H9 (cell line): ENCODE measurements at regions not wholly inside any gene's neighbourhood (a gene's known extent, or its start where the extent isn't known, plus 50 kb on each side); places are given as distances from the start of the nearest gene placed in this dataset.
A peak's percentile ranks its signal among the peaks of the same experiment; 100 is the strongest.

Experiments used
- DNase-seq: peaks from one replicate; pipeline ENCODE4 v3.0.0-alpha.2; 2017
- H2AFZ ChIP-seq: one replicate; pipeline ENCODE4 v1.6.1; 2013; ENCODE audit warnings: mild to moderate bottlenecking, low read length, control low read depth, moderate library complexity
- H2AK5ac ChIP-seq: 2 replicates; pipeline ENCODE4 v1.6.1; 2013; ENCODE audit warnings: low read length, control low read depth, mixed read lengths; ENCODE audit not compliant: insufficient read length
- H2BK120ac ChIP-seq: one replicate; pipeline ENCODE4 v1.6.1; 2013; ENCODE audit warnings: low read depth, mild to moderate bottlenecking, low read length, control low read depth, inconsistent platforms; ENCODE audit not compliant: poor library complexity, severe bottlenecking
- H2BK12ac ChIP-seq: 2 replicates; pipeline ENCODE4 v1.6.1; 2013; ENCODE audit warnings: low read length, control low read depth, mixed read lengths, low read depth; ENCODE audit not compliant: insufficient read length
- H2BK15ac ChIP-seq: 2 replicates; pipeline ENCODE4 v1.6.1; 2013; ENCODE audit warnings: low read depth, low read length, control low read depth
- H2BK20ac ChIP-seq: one replicate; pipeline ENCODE4 v1.6.1; 2013; ENCODE audit warnings: low read depth, mild to moderate bottlenecking, low read length, control low read depth, inconsistent platforms; ENCODE audit not compliant: poor library complexity, severe bottlenecking
- H2BK5ac ChIP-seq: 2 replicates; pipeline ENCODE4 v1.6.1; 2013; ENCODE audit warnings: low read length, control low read depth, mixed read lengths; ENCODE audit not compliant: insufficient read length
- H3K14ac ChIP-seq: 2 replicates; pipeline ENCODE4 v1.6.1; 2013; ENCODE audit warnings: low read length, control low read depth; ENCODE audit not compliant: insufficient read depth
- H3K18ac ChIP-seq: 2 replicates; pipeline ENCODE4 v1.6.1; 2013; ENCODE audit warnings: low read depth, mild to moderate bottlenecking, mixed read lengths, low read length, control low read depth; ENCODE audit not compliant: insufficient read length
- H3K23ac ChIP-seq: 2 replicates; pipeline ENCODE4 v1.6.1; 2013; ENCODE audit warnings: low read length, control low read depth, mixed read lengths, low read depth; ENCODE audit not compliant: insufficient read length
- H3K23me2 ChIP-seq: 2 replicates; pipeline ENCODE4 v1.6.1; 2013; ENCODE audit warnings: low read depth, mild to moderate bottlenecking, mixed read lengths, low read length, control low read depth; ENCODE audit not compliant: insufficient read length, poor library complexity, severe bottlenecking
- H3K27ac ChIP-seq: 2 replicates; pipeline ENCODE4 v1.5.1; 2013; ENCODE audit warnings: low read length, control low read depth, mixed read lengths, low read depth; ENCODE audit not compliant: insufficient read length
- H3K27me3 ChIP-seq: 2 replicates; pipeline ENCODE4 v1.6.1; 2013; ENCODE audit warnings: low read length, control low read depth, inconsistent platforms; ENCODE audit not compliant: insufficient read depth
- H3K4ac ChIP-seq: 2 replicates; pipeline ENCODE4 v1.6.1; 2013; ENCODE audit warnings: low read depth, mild to moderate bottlenecking, control low read depth, inconsistent platforms, low read length, moderate library complexity
- H3K4me1 ChIP-seq: 2 replicates; pipeline ENCODE4 v1.6.1; 2013; ENCODE audit warnings: low read length, control low read depth, inconsistent platforms; ENCODE audit not compliant: insufficient read depth
- H3K4me2 ChIP-seq: 2 replicates; pipeline ENCODE4 v1.6.1; 2013; ENCODE audit warnings: low read length, control low read depth, mixed read lengths; ENCODE audit not compliant: insufficient read length, insufficient read depth
- H3K56ac ChIP-seq: 2 replicates; pipeline ENCODE4 v1.6.1; 2013; ENCODE audit warnings: low read depth, mild to moderate bottlenecking, mixed read lengths, low read length, control low read depth; ENCODE audit not compliant: insufficient read length
- H3K79me1 ChIP-seq: 2 replicates; pipeline ENCODE4 v1.6.1; 2013; ENCODE audit warnings: low read depth, mild to moderate bottlenecking, moderate library complexity, low read length, control low read depth, inconsistent platforms; ENCODE audit not compliant: insufficient read depth, poor library complexity, severe bottlenecking
- H3K79me2 ChIP-seq: 2 replicates; pipeline ENCODE4 v1.6.1; 2013; ENCODE audit warnings: low read length, control low read depth, inconsistent platforms; ENCODE audit not compliant: insufficient read depth
- H3K9ac ChIP-seq: 2 replicates; pipeline ENCODE4 v1.6.1; 2013; ENCODE audit warnings: low read length, control low read depth, mixed read lengths; ENCODE audit not compliant: insufficient read length; ENCODE audit errors: extremely low read depth
- H3K9me3 ChIP-seq: one replicate; pipeline ENCODE4 v1.6.1; 2013; ENCODE audit warnings: low read depth, low read length, inconsistent platforms; ENCODE audit not compliant: control insufficient read depth
- H3T11ph ChIP-seq: one replicate; pipeline ENCODE4 v1.6.1; 2013; ENCODE audit warnings: mild to moderate bottlenecking, low read length, control low read depth, inconsistent platforms
- H4K20me1 ChIP-seq: one replicate; pipeline ENCODE4 v1.6.1; 2013; ENCODE audit not compliant: control insufficient read depth, insufficient read length, insufficient read depth
- H4K5ac ChIP-seq: 2 replicates; pipeline ENCODE4 v1.6.1; 2013; ENCODE audit warnings: low read depth, mild to moderate bottlenecking, mixed read lengths, low read length, control low read depth; ENCODE audit not compliant: insufficient read length
- H4K8ac ChIP-seq: replicated peaks from 2 replicates; pipeline ENCODE4 v1.6.1; 2013; ENCODE audit warnings: low read length, control low read depth, mixed read lengths, low read depth; ENCODE audit not compliant: insufficient read length
- H4K91ac ChIP-seq: 2 replicates; pipeline ENCODE4 v1.6.1; 2013; ENCODE audit warnings: low read depth, mild to moderate bottlenecking, moderate library complexity, mixed read lengths, low read length, control low read depth; ENCODE audit not compliant: insufficient read length
- H3K27ac Mint-ChIP-seq, 3 experiments: 2 replicates in 2 of 3; 3 replicates in 1 of 3; pipeline ENCODE4 v1.8.0; 2020 to 2021; ENCODE audit warnings: mixed read lengths in 3 of 3, mild to moderate bottlenecking in 1 of 3, moderate library complexity in 1 of 3
- H3K27me3 Mint-ChIP-seq: 2 replicates; pipeline ENCODE4 v1.8.0; 2021; ENCODE audit warnings: low read depth, mild to moderate bottlenecking, moderate library complexity, mixed read lengths
- H3K36me3 Mint-ChIP-seq, 3 experiments: 2 replicates in 2 of 3; 3 replicates in 1 of 3; pipeline ENCODE4 v1.8.0; 2020 to 2021; ENCODE audit warnings: low read depth in 3 of 3, mixed read lengths in 3 of 3; ENCODE audit not compliant: insufficient read depth in 1 of 3
- H3K4me1 Mint-ChIP-seq, 2 experiments: 2 replicates each; pipeline ENCODE4 v1.8.0; 2020; ENCODE audit warnings: mixed read lengths in 2 of 2
- H3K4me3 Mint-ChIP-seq, 2 experiments: 2 replicates in 1 of 2; 3 replicates in 1 of 2; pipeline ENCODE4 v1.8.0; 2020 to 2021; ENCODE audit warnings: mild to moderate bottlenecking in 2 of 2, mixed read lengths in 2 of 2, moderate library complexity in 1 of 2
- H3K9me3 Mint-ChIP-seq, 2 experiments: 2 replicates in 1 of 2; 3 replicates in 1 of 2; pipeline ENCODE4 v1.8.0; 2020; ENCODE audit warnings: mild to moderate bottlenecking in 2 of 2, mixed read lengths in 2 of 2, moderate library complexity in 1 of 2
- WGBS: extraction: QIAGEN DNeasy Blood & Tissue Kit; methylation state at CpG from one replicate; pipeline ENCODE4 v1.1.7; 2013; ENCODE audit warnings: missing lambda C conversion rate, low lambda C conversion rate, mixed read lengths; ENCODE audit not compliant: insufficient read length; ENCODE audit errors: extremely low coverage; 5-methylcytosine and 5-hydroxymethylcytosine counted together
- TF ChIP-seq, protein P1 (sequence below): fragments of 200-600 bp; sonication (generic); conservative IDR thresholded peaks from 3 replicates; pipeline ENCODE4 v1.8.0; 2021; ENCODE audit warnings: antibody characterized with exemption, mild to moderate bottlenecking

DNA sequence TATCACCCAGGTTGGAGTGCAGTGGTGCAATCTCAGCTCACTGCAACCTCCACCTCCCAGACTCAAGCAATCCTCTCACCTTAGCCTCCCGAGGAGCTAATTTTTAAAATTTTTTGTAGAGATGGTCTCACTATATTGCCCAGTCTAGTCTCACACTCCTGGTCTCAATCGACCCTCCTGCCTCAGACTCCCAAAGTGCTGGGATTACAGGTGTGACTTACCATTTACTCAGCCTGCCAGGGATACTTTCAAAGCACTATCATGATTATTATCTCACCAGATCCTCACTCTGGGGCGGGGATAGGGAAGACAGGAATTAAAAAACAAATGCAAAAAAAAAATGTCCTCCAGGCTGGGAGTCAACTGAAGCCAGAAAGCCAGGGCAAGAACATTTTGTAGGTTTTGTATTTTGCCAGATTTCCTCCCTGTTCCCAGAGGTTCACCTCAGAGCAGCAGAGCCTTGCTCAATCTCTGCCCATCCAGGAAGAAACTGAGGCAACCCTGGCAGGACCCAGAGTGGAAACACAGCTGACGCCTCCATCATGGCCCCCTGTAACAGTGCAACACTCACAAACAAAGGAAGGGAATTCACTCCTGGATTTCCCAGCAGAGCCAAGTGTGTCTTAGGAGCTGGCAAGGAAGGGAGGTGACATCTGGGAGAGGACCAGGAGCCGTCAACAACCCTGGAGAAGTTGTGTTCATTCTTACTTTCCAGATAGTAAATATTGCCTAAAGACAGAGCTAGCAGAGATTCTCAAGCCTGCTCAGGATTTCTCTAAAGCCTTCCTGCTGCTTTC, 73.9 kb downstream of the IRF2BPL start:
- no peak overlapping the region for H2AFZ ChIP-seq
- no peak overlapping the region for H3K4ac ChIP-seq
- H3K79me2 ChIP-seq, result no peaks in the 10 kb centered on the region
- peak overlapping the region; percentile 50 for H3K27ac ChIP-seq
- H4K8ac ChIP-seq, result no peak overlapping the region
- H3K4me2 ChIP-seq, result no peak overlapping the region
- peak overlapping the region in 1 of 2 experiments; percentile 46; a peak in 1 of 5 replicates for H3K4me3 Mint-ChIP-seq
- no peaks in the 10 kb centered on the region; a peak in 1 of 5 replicates for H3K9me3 Mint-ChIP-seq
- H3K79me1 ChIP-seq, result no peaks in the 10 kb centered on the region
- H2BK12ac ChIP-seq, result peak overlapping the region; percentile 5
- no peak for DNase-seq
- no peaks in the 10 kb centered on the region for H3K9me3 ChIP-seq
- peak overlapping the region; percentile 11; the same call in 1 of the 2 replicates for H3K14ac ChIP-seq
- no peak overlapping the region for H3T11ph ChIP-seq
- H4K91ac ChIP-seq, result no peak overlapping the region
- H3K18ac ChIP-seq, result peak overlapping the region; percentile 15
- no peak overlapping the region for H2BK5ac ChIP-seq
- no CpG with 5 or more reads among the region's 5 CpGs for WGBS
- H3K4me1 Mint-ChIP-seq, result peaks cover 53 to 57% of the 10 kb centered on the region in 2 experiments
- H3K27me3 Mint-ChIP-seq, result no peaks in the 10 kb centered on the region
- H3K4me1 ChIP-seq, result peaks cover 16% of the 10 kb centered on the region; the same call in 1 of the 2 replicates
- peaks cover 8% of the 10 kb centered on the region for H3K23me2 ChIP-seq
- no peak overlapping the region for H2AK5ac ChIP-seq
- no peak overlapping the region for H3K23ac ChIP-seq
- peak overlapping the region; percentile 6 to 94 (median 40); a peak in 5 of 7 replicates for H3K27ac Mint-ChIP-seq
- TF ChIP-seq, protein P1, sequence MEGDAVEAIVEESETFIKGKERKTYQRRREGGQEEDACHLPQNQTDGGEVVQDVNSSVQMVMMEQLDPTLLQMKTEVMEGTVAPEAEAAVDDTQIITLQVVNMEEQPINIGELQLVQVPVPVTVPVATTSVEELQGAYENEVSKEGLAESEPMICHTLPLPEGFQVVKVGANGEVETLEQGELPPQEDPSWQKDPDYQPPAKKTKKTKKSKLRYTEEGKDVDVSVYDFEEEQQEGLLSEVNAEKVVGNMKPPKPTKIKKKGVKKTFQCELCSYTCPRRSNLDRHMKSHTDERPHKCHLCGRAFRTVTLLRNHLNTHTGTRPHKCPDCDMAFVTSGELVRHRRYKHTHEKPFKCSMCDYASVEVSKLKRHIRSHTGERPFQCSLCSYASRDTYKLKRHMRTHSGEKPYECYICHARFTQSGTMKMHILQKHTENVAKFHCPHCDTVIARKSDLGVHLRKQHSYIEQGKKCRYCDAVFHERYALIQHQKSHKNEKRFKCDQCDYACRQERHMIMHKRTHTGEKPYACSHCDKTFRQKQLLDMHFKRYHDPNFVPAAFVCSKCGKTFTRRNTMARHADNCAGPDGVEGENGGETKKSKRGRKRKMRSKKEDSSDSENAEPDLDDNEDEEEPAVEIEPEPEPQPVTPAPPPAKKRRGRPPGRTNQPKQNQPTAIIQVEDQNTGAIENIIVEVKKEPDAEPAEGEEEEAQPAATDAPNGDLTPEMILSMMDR, result no peak
- H3K56ac ChIP-seq, result no peak overlapping the region
- H2BK15ac ChIP-seq, result no peak overlapping the region
- no peaks in the 10 kb centered on the region for H4K20me1 ChIP-seq
- H2BK120ac ChIP-seq, result no peak overlapping the region
- H3K9ac ChIP-seq, result no peak overlapping the region
- H3K27me3 ChIP-seq, result no peaks in the 10 kb centered on the region
- no peak overlapping the region for H4K5ac ChIP-seq
- H3K36me3 Mint-ChIP-seq, result 0 out of 7 replicates have a peak, but pooled peaks cover 0 to 1% (median 0%) of the 10 kb centered on the region in 3 experiments
- no peak overlapping the region for H2BK20ac ChIP-seq
